ENCODE measurements at regions not wholly inside any gene's neighbourhood (a gene's known extent, or its start where the extent isn't known, plus 50 kb on each side); places are given as distances from the start of the nearest gene placed in this dataset.

GRCh38 chr22:49551446-49551845, 276.2 kb downstream of the BRD1 start:
- no peaks in the 10 kb centered on the region; the same call in 1 of the 2 replicates for H3K27me3 ChIP-seq (ENCODE audit: control insufficient read depth, insufficient read depth, low read length)
- H3K36me3 ChIP-seq (ENCODE audit: control insufficient read depth, insufficient read depth, low read length) = no peaks in the 10 kb centered on the region
- intact Hi-C loops (cut with micrococcal nuclease; ENCODE audit: unreplicated experiment) (no loop called here), in situ Hi-C loops (cut with HindIII; ENCODE audit: low pct_unique_long_range_greater_than_20kb, low sequenced_read_pairs) (no loop called here)
- TF ChIP-seq SIN3A (IDR thresholded peaks at IDR 0.05; ENCODE audit: borderline replicate concordance, insufficient read depth, low read depth, low read length) (no peak), CTCF (IDR thresholded peaks at IDR 0.05) (no peak), POLR2AphosphoS5 (IDR thresholded peaks at IDR 0.05; ENCODE audit: low read depth, low read length) (no peak), TCF7L2 (IDR thresholded peaks at IDR 0.05; ENCODE audit: low read depth, low read length) (no peak), REST (IDR thresholded peaks at IDR 0.05; ENCODE audit: insufficient read depth in 1 of 2, low read depth in 2 of 2, low read length in 1 of 2) (no peak)
- no peak for DNase-seq (ENCODE audit: low read depth, low spot score)
- no peak overlapping the region for H3K27ac ChIP-seq (ENCODE audit: low read length)
- ChIA-PET CTCF (no interaction called here), POLR2A (no interaction called here)
- no peak for ATAC-seq
- no peak overlapping the region for H3K4me3 ChIP-seq (ENCODE audit: low read depth in 2 of 2, low read length in 2 of 2)
- H3K4me1 ChIP-seq (ENCODE audit: control insufficient read depth, insufficient read depth, low read length) = no peaks in the 10 kb centered on the region
- H3K9me3 ChIP-seq (ENCODE audit: control insufficient read depth, insufficient read depth, low read depth, low read length) = no peaks in the 10 kb centered on the region
- BruUV-seq (replicated peaks) = no TSS peak

GRCh38 chr22:49550766-49551362, 276.8 kb downstream of the BRD1 start:
- CTCF ChIA-PET = no interaction called here
- no peak overlapping the region for H3K27ac ChIP-seq (ENCODE audit: low read length)
- DNase-seq (ENCODE audit: low read depth, low spot score) (no peak), ATAC-seq (no peak)
- no peaks in the 10 kb centered on the region for H3K4me1 ChIP-seq (ENCODE audit: control insufficient read depth, insufficient read depth, low read length)
- no peaks in the 10 kb centered on the region for H3K9me3 ChIP-seq (ENCODE audit: control insufficient read depth, insufficient read depth, low read depth, low read length)
- no TSS peak for BruUV-seq (replicated peaks)
- intact Hi-C loops (cut with micrococcal nuclease; ENCODE audit: unreplicated experiment) = no loop called here
- POLR2A ChIA-PET = no interaction called here
- in situ Hi-C loops (cut with HindIII; ENCODE audit: low pct_unique_long_range_greater_than_20kb, low sequenced_read_pairs) = no loop called here
- no peaks in the 10 kb centered on the region for H3K36me3 ChIP-seq (ENCODE audit: control insufficient read depth, insufficient read depth, low read length)
- no peaks in the 10 kb centered on the region for H3K27me3 ChIP-seq (ENCODE audit: control insufficient read depth, insufficient read depth, low read length)
- no peak overlapping the region for H3K4me3 ChIP-seq (ENCODE audit: low read depth in 2 of 2, low read length in 2 of 2)
- TF ChIP-seq SIN3A (IDR thresholded peaks at IDR 0.05; ENCODE audit: borderline replicate concordance, insufficient read depth, low read depth, low read length) (no peak), REST (IDR thresholded peaks at IDR 0.05; ENCODE audit: insufficient read depth in 1 of 2, low read depth in 2 of 2, low read length in 1 of 2) (no peak), CTCF (IDR thresholded peaks at IDR 0.05) (no peak), TCF7L2 (IDR thresholded peaks at IDR 0.05; ENCODE audit: low read depth, low read length) (no peak), POLR2AphosphoS5 (IDR thresholded peaks at IDR 0.05; ENCODE audit: low read depth, low read length) (no peak)

Measured in Panc1 (cell line).